H1 (cell line): ENCODE measurements at regions not wholly inside any gene's neighbourhood (a gene's known extent, or its start where the extent isn't known, plus 50 kb on each side); places are given as distances from the start of the nearest gene placed in this dataset.

Source experiments
- ATF2 ChIP-seq: IDR thresholded peaks from 2 replicates; pipeline ENCODE4 v1.6.1; 2012; ENCODE audit warnings: low read length, inconsistent platforms
- CHD7 ChIP-seq: fragments of 300-600 bp; sonication (generic); IDR thresholded peaks from 2 replicates; pipeline ENCODE4 v1.7.1; 2012; ENCODE audit warnings: low read length, moderate library complexity, mild to moderate bottlenecking, inconsistent platforms; ENCODE audit not compliant: insufficient replicate concordance
- HDAC6 ChIP-seq: IDR thresholded peaks from one replicate; pipeline ENCODE4 v1.7.1; 2012; ENCODE audit warnings: low read depth, mild to moderate bottlenecking, inconsistent platforms, low read length, moderate library complexity
- JUN ChIP-seq: IDR thresholded peaks from 2 replicates; pipeline ENCODE4 v1.6.1; 2011; ENCODE audit warnings: low read depth, mild to moderate bottlenecking, improper control_type of control experiment, low read length
- SIX5 ChIP-seq: IDR thresholded peaks from 2 replicates; pipeline ENCODE4 v1.6.1; 2011; ENCODE audit warnings: mild to moderate bottlenecking, low read depth, low read length
- SRF ChIP-seq: IDR thresholded peaks from 2 replicates; pipeline ENCODE4 v1.6.1; 2011; ENCODE audit warnings: mild to moderate bottlenecking, low read depth, low read length, moderate library complexity
- YY1 ChIP-seq: IDR thresholded peaks from 2 replicates; pipeline ENCODE4 v1.6.1; 2011; ENCODE audit warnings: low read depth, mild to moderate bottlenecking, low read length

- TF ChIP-seq ATF2 (no peak), HDAC6 (no peak), SIX5 (no peak), JUN (no peak), YY1 (no peak), CHD7 (no peak), SRF (no peak)
These were observed 854.4 kb downstream of the LTN1 start (continued) for GRCh38 chr21:28138272-28138671.
